B cell (primary cell): ENCODE measurements at regions not wholly inside any gene's neighbourhood (a gene's known extent, or its start where the extent isn't known, plus 50 kb on each side); places are given as distances from the start of the nearest gene placed in this dataset.

Source experiments
- ATAC-seq: fragments of 200-7000 bp; cut with Tn5 transposase; one replicate; pipeline ENCODE4 v1.10.0; 2021; ENCODE audit warnings: low read depth, mild to moderate bottlenecking, moderate number of reproducible peaks, moderate library complexity
- CTCF ChIA-PET: fragments of 350-600 bp; sonication (Branson Sonifier 250); formaldehyde crosslinking; loops from one replicate; lab custom pipeline; 2021; ENCODE audit warnings: antibody characterized with exemption, inconsistent platforms; lab: Charles Lee
- POLR2A ChIA-PET: fragments of 350-600 bp; sonication (Branson Sonifier 250); formaldehyde crosslinking; loops from one replicate; lab custom pipeline; 2021; ENCODE audit warnings: antibody characterized with exemption; lab: Charles Lee
- DNase-seq: peaks from one replicate; pipeline ENCODE4 v3.0.0; 2013
- H2AFZ ChIP-seq: 2 replicates; pipeline ENCODE4 v1.6.1; 2012; ENCODE audit warnings: mild to moderate bottlenecking, low read depth, low read length; ENCODE audit not compliant: insufficient read depth, poor library complexity, severe bottlenecking
- H3K27ac ChIP-seq, 2 donors: 1 replicate in 1 of 2; 2 replicates in 1 of 2; pipeline ENCODE4 v1.5.1; 2012 to 2013; ENCODE audit warnings: low read length in 2 of 2, mild to moderate bottlenecking in 2 of 2, moderate library complexity in 1 of 2
- H3K27me3 ChIP-seq, 4 experiments: fragments of 200-600 bp in 1 of 4; sonication (generic) in 1 of 4; replicated peaks in 1 of 4; 1 replicate in 2 of 4; 2 replicates in 2 of 4; pipeline versions ENCODE4 v1.6.1 to v1.7.0; 2013 to 2016; ENCODE audit warnings: low read length in 3 of 4, mild to moderate bottlenecking in 2 of 4, mixed read lengths in 1 of 4, moderate library complexity in 1 of 4; ENCODE audit not compliant: insufficient read depth in 4 of 4, control insufficient read depth in 3 of 4; ENCODE audit errors: control extremely low read depth in 1 of 4
- H3K36me3 ChIP-seq, 2 experiments: replicated peaks in 1 of 2; 1 replicate in 1 of 2; 2 replicates in 1 of 2; pipeline versions ENCODE4 v1.6.1 to v1.7.1; 2013; ENCODE audit warnings: low read length in 1 of 2; ENCODE audit not compliant: insufficient read depth in 2 of 2, control insufficient read depth in 1 of 2; ENCODE audit errors: control extremely low read depth in 1 of 2, extremely low read depth in 1 of 2
- H3K4me1 ChIP-seq, 2 donors: fragments of 200-600 bp in 1 of 2; sonication (generic) in 1 of 2; 1 replicate in 1 of 2; 2 replicates in 1 of 2; pipeline versions ENCODE4 v1.5.1 to v1.6.1; 2013 to 2017; ENCODE audit warnings: low read length in 2 of 2; ENCODE audit not compliant: control insufficient read depth in 2 of 2, insufficient read depth in 2 of 2
- H3K4me2 ChIP-seq: replicated peaks from 2 replicates; pipeline ENCODE3; 2012; ENCODE audit warnings: mild to moderate bottlenecking, low read depth, low read length; ENCODE audit not compliant: poor library complexity, severe bottlenecking
- H3K4me3 ChIP-seq, 5 experiments: fragments of 200-600 bp in 1 of 5; sonication (generic) in 1 of 5; 1 replicate in 3 of 5; 2 replicates in 2 of 5; pipeline versions ENCODE4 v1.5.1 to v1.7.0; 2011 to 2016; ENCODE audit warnings: low read length in 4 of 5, mild to moderate bottlenecking in 4 of 5, low read depth in 2 of 5, control low read depth in 1 of 5, moderate library complexity in 1 of 5; ENCODE audit not compliant: insufficient read depth in 1 of 5; ENCODE audit errors: control extremely low read depth in 1 of 5, extremely low read depth in 1 of 5
- H3K79me2 ChIP-seq: fragments of 200-600 bp; sonication (generic); one replicate; pipeline ENCODE4 v1.6.0; 2016; ENCODE audit warnings: low read length; ENCODE audit not compliant: control insufficient read depth, insufficient read depth
- H3K9ac ChIP-seq: fragments of 200-600 bp; sonication (generic); 2 replicates; pipeline ENCODE4 v1.6.1; 2017; ENCODE audit warnings: mild to moderate bottlenecking, low read length, moderate library complexity
- H3K9me3 ChIP-seq, 3 donors: one replicate each; pipeline versions ENCODE4 v1.6.1 to v1.7.1; 2013; ENCODE audit warnings: low read length in 2 of 3; ENCODE audit not compliant: control insufficient read depth in 2 of 3, insufficient read depth in 1 of 3; ENCODE audit errors: control extremely low read depth in 1 of 3
- H4K20me1 ChIP-seq: 2 replicates; pipeline ENCODE4 v1.6.0; 2012; ENCODE audit warnings: mild to moderate bottlenecking, low read length; ENCODE audit not compliant: insufficient read depth, control insufficient read depth, poor library complexity, severe bottlenecking
- H3K27ac Mint-ChIP-seq: one replicate; pipeline ENCODE4 v1.8.0; 2021; ENCODE audit warnings: mixed read lengths
- H3K27me3 Mint-ChIP-seq: one replicate; pipeline ENCODE4 v1.8.0; 2021; ENCODE audit warnings: mixed read lengths
- H3K4me1 Mint-ChIP-seq: one replicate; pipeline ENCODE4 v1.8.0; 2021; ENCODE audit warnings: mixed read lengths
- H3K4me3 Mint-ChIP-seq: one replicate; pipeline ENCODE4 v1.8.0; 2021; ENCODE audit warnings: mixed read lengths
- H3K9me3 Mint-ChIP-seq: one replicate; pipeline ENCODE4 v1.8.0; 2022; ENCODE audit warnings: mixed read lengths; ENCODE audit not compliant: insufficient read depth
- CTCF ChIP-seq: fragments of 200-600 bp; IDR thresholded peaks from one replicate; pipeline ENCODE4 v1.8.0; 2022; ENCODE audit warnings: antibody characterized with exemption, mild to moderate bottlenecking
- EZH2 ChIP-seq: IDR thresholded peaks from 2 replicates; pipeline ENCODE4 v1.6.1; 2012; ENCODE audit warnings: borderline replicate concordance, low read depth, mild to moderate bottlenecking, moderate library complexity, low read length; ENCODE audit not compliant: insufficient read depth, poor library complexity, severe bottlenecking
- WGBS: methylation state at CpG from one replicate; pipeline ENCODE4 v1.1.5; 2013; ENCODE audit warnings: missing lambda C conversion rate; ENCODE audit not compliant: insufficient coverage; 5-methylcytosine and 5-hydroxymethylcytosine counted together
- intact Hi-C: fragments of 100-400 bp; cut with micrococcal nuclease; formaldehyde crosslinking; loops from one replicate; pipeline ENCODE4 v1.10.0; 2022

- Histone ChIP-seq H3K4me2 (no peak overlapping the region), H3K4me1 (peaks cover 3 to 6% of the 10 kb centered on the region in 2 donors), H2AFZ (no peak overlapping the region), H3K36me3 (no peaks in the 10 kb centered on the region), H3K27me3 (peaks cover 0 to 21% (median 4%) of the 10 kb centered on the region in 4 experiments), H3K9me3 (no peaks in the 10 kb centered on the region), H3K79me2 (no peaks in the 10 kb centered on the region), H3K27ac (no peak overlapping the region), H3K9ac (no peak overlapping the region), H3K4me3 (no peak overlapping the region), H4K20me1 (no peaks in the 10 kb centered on the region)
- H3K9me3 Mint-ChIP-seq, result no peaks in the 10 kb centered on the region
- 92% methylated on average over 17 of the region's 29 CpGs for WGBS
- TF ChIP-seq EZH2, result no peak
- no peak for TF ChIP-seq CTCF
- H3K27ac Mint-ChIP-seq, result no peak overlapping the region
- CTCF ChIA-PET, result interaction anchor here (11.5 kb wide), 1 partner anchor 447 kb away, joined by 252 read pairs; no protein-coding TSS in a partner anchor
- peaks cover 4% of the 10 kb centered on the region for H3K4me1 Mint-ChIP-seq
- POLR2A ChIA-PET, result no interaction called here
- H3K27me3 Mint-ChIP-seq, result peaks cover 44% of the 10 kb centered on the region
- ATAC-seq (no peak), DNase-seq (no peak)
- no peak overlapping the region for H3K4me3 Mint-ChIP-seq
- intact Hi-C loops, result no loop called here
These were observed 65.0 kb upstream of the MAP3K4 start for GRCh38 chr6:160926281-160927276.

- no peak overlapping the region for H3K27ac ChIP-seq
- no peak overlapping the region for H3K4me3 ChIP-seq
- TF ChIP-seq CTCF, result no peak
- TF ChIP-seq EZH2, result no peak
- no peaks in the 10 kb centered on the region for H3K9me3 ChIP-seq
- no CpG with 5 or more reads among the region's 2 CpGs for WGBS
- H4K20me1 ChIP-seq, result no peaks in the 10 kb centered on the region
- H3K36me3 ChIP-seq, result no peaks in the 10 kb centered on the region
- ATAC-seq (no peak), DNase-seq (no peak)
- H2AFZ ChIP-seq, result no peak overlapping the region
- H3K9ac ChIP-seq, result no peak overlapping the region
- ChIA-PET CTCF (interaction anchor here (11.5 kb wide), 1 partner anchor 447 kb away, joined by 252 read pairs; no protein-coding TSS in a partner anchor), POLR2A (no interaction called here)
- H3K4me2 ChIP-seq, result no peak overlapping the region
- intact Hi-C loops, result no loop called here
- H3K27me3 ChIP-seq, result peaks cover 0 to 21% (median 6%) of the 10 kb centered on the region in 4 experiments
- H3K27ac Mint-ChIP-seq, result no peak overlapping the region
- peaks cover 6% of the 10 kb centered on the region for H3K4me1 Mint-ChIP-seq
- H3K4me3 Mint-ChIP-seq, result no peak overlapping the region
- H3K79me2 ChIP-seq, result no peaks in the 10 kb centered on the region
- peaks cover 3 to 6% of the 10 kb centered on the region in 2 donors for H3K4me1 ChIP-seq
- no peaks in the 10 kb centered on the region for H3K9me3 Mint-ChIP-seq
- peaks cover 49% of the 10 kb centered on the region for H3K27me3 Mint-ChIP-seq
These were observed 64.2 kb upstream of the MAP3K4 start for GRCh38 chr6:160927416-160927815.
